Panc1 (cell line): ENCODE measurements at regions not wholly inside any gene's neighbourhood (a gene's known extent, or its start where the extent isn't known, plus 50 kb on each side); places are given as distances from the start of the nearest gene placed in this dataset.

Experiments used
- ATAC-seq: fragments of 200-7000 bp; cut with Tn5 transposase; 2 replicates; pipeline ENCODE4 v1.9.1; 2020; ENCODE audit warnings: mild to moderate bottlenecking, moderate library complexity
- BruUV-seq: library from RNA; stranded (reverse); fragments of 400-500 nt; replicated peaks from 2 replicates; lab custom pipeline; 2021; lab: Mats Ljungman, UMichigan
- CTCF ChIA-PET: fragments of 300-600 bp; sonication (Branson Sonifier 250); formaldehyde crosslinking; loops from one replicate; lab custom pipeline; 2022; ENCODE audit warnings: antibody characterized with exemption; lab: Charles Lee
- POLR2A ChIA-PET: fragments of 300-600 bp; sonication (Branson Sonifier 250); formaldehyde crosslinking; loops from one replicate; lab custom pipeline; 2022; ENCODE audit warnings: antibody characterized with exemption; lab: Charles Lee
- DNase-seq: peaks from one replicate; pipeline ENCODE4 v3.0.0-alpha.2; 2010; ENCODE audit warnings: low read depth, low spot score
- H3K27ac ChIP-seq: 2 replicates; pipeline ENCODE4 v1.5.1; 2011; ENCODE audit warnings: mild to moderate bottlenecking, low read length, inconsistent platforms
- H3K27me3 ChIP-seq: fragments of 200-500 bp; sonication (Bioruptor generic); 2 replicates; pipeline ENCODE4 v1.6.0; 2014; ENCODE audit warnings: low read length, inconsistent platforms; ENCODE audit not compliant: control insufficient read depth, insufficient read depth
- H3K36me3 ChIP-seq: fragments of 200-500 bp; sonication (Bioruptor generic); 2 replicates; pipeline ENCODE4 v1.5.1; 2014; ENCODE audit warnings: inconsistent platforms, mild to moderate bottlenecking, low read length, moderate library complexity; ENCODE audit not compliant: control insufficient read depth, insufficient read depth
- H3K4me1 ChIP-seq: 2 replicates; pipeline ENCODE4 v1.5.1; 2011; ENCODE audit warnings: inconsistent platforms, mild to moderate bottlenecking, low read length, moderate library complexity; ENCODE audit not compliant: control insufficient read depth, insufficient read depth
- H3K4me3 ChIP-seq, 2 experiments: 2 replicates each; pipeline ENCODE4 v1.5.1; 2011 to 2012; ENCODE audit warnings: low read depth in 2 of 2, low read length in 2 of 2, mild to moderate bottlenecking in 2 of 2, inconsistent platforms in 1 of 2, moderate library complexity in 1 of 2
- H3K9me3 ChIP-seq: fragments of 200-500 bp; sonication (Bioruptor generic); 2 replicates; pipeline ENCODE4 v1.5.1; 2014; ENCODE audit warnings: low read depth, mild to moderate bottlenecking, inconsistent platforms, low read length, moderate library complexity; ENCODE audit not compliant: control insufficient read depth, insufficient read depth
- POLR2AphosphoS5 ChIP-seq: IDR thresholded peaks from 2 replicates; pipeline ENCODE4 v1.6.1; 2012; ENCODE audit warnings: mild to moderate bottlenecking, low read depth, low read length, moderate library complexity
- REST ChIP-seq, 2 experiments: IDR thresholded peaks; 2 replicates each; pipeline ENCODE4 v1.6.1; 2011 to 2012; ENCODE audit warnings: low read depth in 2 of 2, control low read depth in 1 of 2, low read length in 1 of 2, mild to moderate bottlenecking in 1 of 2, moderate library complexity in 1 of 2; ENCODE audit not compliant: insufficient read depth in 1 of 2
- SIN3A ChIP-seq: IDR thresholded peaks from 2 replicates; pipeline ENCODE4 v1.6.1; 2012; ENCODE audit warnings: low read depth, mild to moderate bottlenecking, low read length, moderate library complexity, borderline replicate concordance; ENCODE audit not compliant: insufficient read depth
- TCF7L2 ChIP-seq: IDR thresholded peaks from 2 replicates; pipeline ENCODE4 v1.6.1; 2011; ENCODE audit warnings: mild to moderate bottlenecking, low read depth, low read length, inconsistent platforms
- in situ Hi-C: cut with HindIII; loops from 2 replicates; pipeline ENCODE4 v1.10.0; 2016; ENCODE audit warnings: low sequenced_read_pairs, low pct_unique_long_range_greater_than_20kb
- intact Hi-C: fragments of 100-400 bp; cut with micrococcal nuclease; formaldehyde crosslinking; loops from one replicate; pipeline ENCODE4 v1.10.0; 2022; ENCODE audit not compliant: unreplicated experiment
- TF ChIP-seq, protein P1 (sequence below): fragments of 450-650 bp; IDR thresholded peaks from 2 replicates; pipeline ENCODE4 v1.5.1; 2017; ENCODE audit warnings: mild to moderate bottlenecking

DNA sequence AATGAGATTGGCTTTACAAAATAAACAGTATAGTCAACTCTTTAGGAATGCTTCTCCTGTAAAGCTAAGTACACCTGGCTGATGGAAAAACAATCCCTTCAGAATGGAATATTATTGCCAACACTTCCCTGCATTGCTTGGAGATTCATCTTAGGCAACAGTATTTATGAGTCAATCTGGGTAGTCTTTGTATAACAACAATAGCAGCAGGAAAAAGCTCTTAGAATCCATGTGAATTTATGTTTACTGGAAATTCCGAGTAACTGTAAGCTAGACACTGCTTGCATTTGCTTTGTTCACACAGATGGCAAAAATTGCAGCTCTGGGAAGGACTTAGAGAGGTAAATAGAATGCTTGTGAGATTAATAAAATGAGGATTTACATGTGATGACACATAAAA, 101.7 kb upstream of the NTRK2 start:
- no peak for DNase-seq
- Histone ChIP-seq H3K9me3 (no peaks in the 10 kb centered on the region), H3K4me3 (no peak overlapping the region), H3K36me3 (no peaks in the 10 kb centered on the region), H3K27ac (no peak overlapping the region), H3K4me1 (no peaks in the 10 kb centered on the region), H3K27me3 (no peaks in the 10 kb centered on the region)
- ChIA-PET CTCF (no interaction called here), POLR2A (no interaction called here)
- intact Hi-C loops, result no loop called here
- no TSS peak for BruUV-seq
- ATAC-seq, result no peak
- in situ Hi-C loops, result no loop called here
- no peak for TF ChIP-seq POLR2AphosphoS5
- no peak for TF ChIP-seq REST (IDR thresholded peaks at IDR 0.05; ENCODE audit: insufficient read depth in 1 of 2, low read depth in 2 of 2, low read length in 1 of 2)
- no peak for TF ChIP-seq TCF7L2
- no peak for TF ChIP-seq SIN3A

DNA sequence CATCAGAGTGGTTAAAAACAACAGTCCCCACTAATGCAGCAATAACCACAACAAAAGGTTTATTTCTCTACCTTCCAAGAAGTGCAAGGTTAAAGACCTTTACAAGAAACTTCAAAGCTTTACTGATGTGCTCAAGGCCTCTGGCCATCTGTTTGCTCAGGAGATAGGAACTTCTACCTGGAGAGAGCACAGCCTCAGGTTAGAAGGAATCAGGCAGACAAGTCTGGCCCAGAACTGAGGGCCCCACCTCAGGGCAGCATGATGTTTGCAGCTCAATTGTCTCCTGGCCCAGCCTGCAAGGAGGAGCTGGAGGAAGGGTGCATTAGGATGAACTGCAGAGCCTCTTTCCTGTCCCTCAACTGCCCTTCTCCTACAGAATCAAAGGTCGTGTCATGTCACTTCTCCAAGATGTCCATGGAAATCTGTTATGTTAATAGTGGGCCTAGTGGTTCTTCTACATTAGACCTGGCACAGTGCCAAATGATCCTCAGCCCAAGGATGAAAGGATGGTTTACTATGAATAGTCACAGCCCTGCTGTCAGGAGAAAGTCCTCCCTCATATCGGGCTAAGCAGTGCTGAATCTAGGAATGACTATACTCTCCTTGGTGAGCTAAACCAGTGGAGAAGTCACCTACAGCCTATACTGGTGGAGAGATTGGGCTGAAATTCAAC, 98.9 kb upstream of the NTRK2 start:
- no TSS peak for BruUV-seq
- Histone ChIP-seq H3K9me3 (no peaks in the 10 kb centered on the region), H3K27me3 (no peaks in the 10 kb centered on the region), H3K4me3 (no peak overlapping the region), H3K27ac (no peak overlapping the region), H3K36me3 (no peaks in the 10 kb centered on the region), H3K4me1 (no peaks in the 10 kb centered on the region)
- DNase-seq (no peak), ATAC-seq (no peak)
- CTCF ChIA-PET, result no interaction called here
- in situ Hi-C loops, result no loop called here
- intact Hi-C loops, result no loop called here
- POLR2A ChIA-PET, result no interaction called here
- TF ChIP-seq, protein P1, sequence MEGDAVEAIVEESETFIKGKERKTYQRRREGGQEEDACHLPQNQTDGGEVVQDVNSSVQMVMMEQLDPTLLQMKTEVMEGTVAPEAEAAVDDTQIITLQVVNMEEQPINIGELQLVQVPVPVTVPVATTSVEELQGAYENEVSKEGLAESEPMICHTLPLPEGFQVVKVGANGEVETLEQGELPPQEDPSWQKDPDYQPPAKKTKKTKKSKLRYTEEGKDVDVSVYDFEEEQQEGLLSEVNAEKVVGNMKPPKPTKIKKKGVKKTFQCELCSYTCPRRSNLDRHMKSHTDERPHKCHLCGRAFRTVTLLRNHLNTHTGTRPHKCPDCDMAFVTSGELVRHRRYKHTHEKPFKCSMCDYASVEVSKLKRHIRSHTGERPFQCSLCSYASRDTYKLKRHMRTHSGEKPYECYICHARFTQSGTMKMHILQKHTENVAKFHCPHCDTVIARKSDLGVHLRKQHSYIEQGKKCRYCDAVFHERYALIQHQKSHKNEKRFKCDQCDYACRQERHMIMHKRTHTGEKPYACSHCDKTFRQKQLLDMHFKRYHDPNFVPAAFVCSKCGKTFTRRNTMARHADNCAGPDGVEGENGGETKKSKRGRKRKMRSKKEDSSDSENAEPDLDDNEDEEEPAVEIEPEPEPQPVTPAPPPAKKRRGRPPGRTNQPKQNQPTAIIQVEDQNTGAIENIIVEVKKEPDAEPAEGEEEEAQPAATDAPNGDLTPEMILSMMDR, result no peak
- TF ChIP-seq POLR2AphosphoS5, result no peak
- no peak for TF ChIP-seq REST (IDR thresholded peaks at IDR 0.05; ENCODE audit: insufficient read depth in 1 of 2, low read depth in 2 of 2, low read length in 1 of 2)
- no peak for TF ChIP-seq TCF7L2
- TF ChIP-seq SIN3A, result no peak
